A549 (cell line): ENCODE measurements at regions not wholly inside any gene's neighbourhood (a gene's known extent, or its start where the extent isn't known, plus 50 kb on each side); places are given as distances from the start of the nearest gene placed in this dataset.

Experiments
- ATAC-seq, 2 experiments: fragments of 200-7000 bp in 1 of 2; fragments of >200 bp in 1 of 2; cut with Nextera tagmentation in 1 of 2; cut with Tn5 transposase in 1 of 2; 3 replicates each; pipeline versions ENCODE4 v1.8.0 to v1.9.1; 2018 to 2020; ENCODE audit warnings: mild to moderate bottlenecking in 1 of 2, moderate library complexity in 1 of 2
- CTCF ChIA-PET: fragments of 300-600 bp; sonication (Branson Sonifier 250); formaldehyde crosslinking; extraction: SDS; loops from one replicate; lab custom pipeline; 2021; ENCODE audit warnings: antibody characterized with exemption, inconsistent platforms; lab: Yijun Ruan, JAX
- POLR2A ChIA-PET: fragments of 350-600 bp; formaldehyde crosslinking; extraction: SDS; loops from one replicate; lab custom pipeline; 2021; ENCODE audit warnings: antibody characterized with exemption, inconsistent platforms; lab: Yijun Ruan, JAX
- DNase-seq, 2 experiments: peaks; one replicate each; pipeline versions ENCODE4 v3.0.0 to v3.0.0-alpha.2; 2011 to 2016; ENCODE audit warnings: low read depth in 1 of 2, low spot score in 1 of 2
- FAIRE-seq: peaks from 2 replicates; lab custom pipeline; 2011; peaks lifted over from hg19 to GRCh38; lab: Jason Lieb, UNC
- H3K27ac ChIP-seq, 2 experiments: fragments of >200 bp; sonication (Bioruptor Twin); formaldehyde crosslinking; 3 replicates each; pipeline ENCODE4 v1.5.1; 2016 to 2017
- H3K4me1 ChIP-seq: fragments of >200 bp; sonication (Bioruptor Twin); formaldehyde crosslinking; 3 replicates; pipeline ENCODE4 v1.6.1; 2016
- H3K4me2 ChIP-seq: fragments of >200 bp; sonication (Bioruptor Twin); formaldehyde crosslinking; 3 replicates; pipeline ENCODE4 v1.6.1; 2016
- H3K4me3 ChIP-seq: fragments of >200 bp; sonication (Bioruptor Twin); formaldehyde crosslinking; 3 replicates; pipeline ENCODE4 v1.5.1; 2016
- H3K9me3 ChIP-seq: fragments of >200 bp; sonication (Bioruptor Twin); formaldehyde crosslinking; 3 replicates; pipeline ENCODE4 v1.6.1; 2016
- BHLHE40 ChIP-seq: IDR thresholded peaks from 2 replicates; pipeline ENCODE4 v1.6.1; 2012; ENCODE audit warnings: low read depth, low read length, inconsistent platforms
- CEBPB ChIP-seq, 2 experiments: fragments of >200 bp in 1 of 2; sonication (Bioruptor Twin) in 1 of 2; formaldehyde crosslinking in 1 of 2; IDR thresholded peaks; 2 replicates each; pipeline ENCODE4 v1.6.1; 2012 to 2016
- EHF ChIP-seq: fragments of 250-450 bp; sonication (Bioruptor Pico); IDR thresholded peaks from 2 replicates; pipeline ENCODE4 v1.5.0; 2020; ENCODE audit warnings: mild to moderate bottlenecking
- EHMT2 ChIP-seq: fragments of 200-600 bp; sonication (generic); IDR thresholded peaks from 2 replicates; pipeline ENCODE4 v1.6.1; 2016; ENCODE audit warnings: antibody characterized with exemption, low read depth, mild to moderate bottlenecking, moderate library complexity
- EP300 ChIP-seq, 2 experiments: fragments of >200 bp; sonication (Bioruptor Twin); formaldehyde crosslinking; IDR thresholded peaks; 2 replicates in 1 of 2; 3 replicates in 1 of 2; pipeline ENCODE4 v1.6.1; 2016 to 2017
- HEYL ChIP-seq: fragments of 250-450 bp; sonication (Bioruptor Pico); IDR thresholded peaks from 2 replicates; pipeline ENCODE4 v1.8.0; 2021; ENCODE audit warnings: mild to moderate bottlenecking, moderate library complexity
- HOXA7 ChIP-seq: fragments of 250-450 bp; sonication (Bioruptor Pico); IDR thresholded peaks from 2 replicates; pipeline ENCODE4 v1.5.0; 2020; ENCODE audit warnings: mild to moderate bottlenecking, moderate library complexity
- HOXB13 ChIP-seq: fragments of 250-450 bp; sonication (Bioruptor Pico); IDR thresholded peaks from 2 replicates; pipeline ENCODE4 v1.5.0; 2020; ENCODE audit warnings: low read depth, mild to moderate bottlenecking, moderate library complexity
- HOXB5 ChIP-seq: fragments of 250-450 bp; sonication (Bioruptor Pico); IDR thresholded peaks from 2 replicates; pipeline ENCODE4 v1.5.0; 2020; ENCODE audit warnings: mild to moderate bottlenecking, moderate library complexity
- KDM1A ChIP-seq: fragments of 200-600 bp; sonication (generic); IDR thresholded peaks from 2 replicates; pipeline ENCODE4 v1.6.1; 2016; ENCODE audit warnings: low read depth, mild to moderate bottlenecking
- KDM5A ChIP-seq: fragments of 200-600 bp; sonication (generic); IDR thresholded peaks from 2 replicates; pipeline ENCODE4 v1.6.1; 2016; ENCODE audit warnings: antibody characterized with exemption, mild to moderate bottlenecking
- MAFK ChIP-seq: fragments of 450-650 bp; IDR thresholded peaks from 2 replicates; pipeline ENCODE4 v1.6.1; 2014; ENCODE audit not compliant: partially characterized antibody
- MAZ ChIP-seq: fragments of 150-350 bp; IDR thresholded peaks from 2 replicates; pipeline ENCODE4 v1.6.1; 2014; ENCODE audit warnings: antibody characterized with exemption, low read depth, low read length, borderline replicate concordance
- NFE2L2 ChIP-seq: fragments of 150-350 bp; conservative IDR thresholded peaks from 2 replicates; pipeline ENCODE4 v1.6.1; 2014; ENCODE audit warnings: low read length
- NPAS2 ChIP-seq: fragments of 250-450 bp; sonication (Bioruptor Pico); IDR thresholded peaks from 2 replicates; pipeline ENCODE4 v1.8.0; 2022; ENCODE audit warnings: mild to moderate bottlenecking, moderate library complexity, borderline replicate concordance
- NR3C1 ChIP-seq: fragments of >200 bp; sonication (Bioruptor Twin); formaldehyde crosslinking; IDR thresholded peaks from 3 replicates; pipeline ENCODE4 v1.6.1; 2017
- PHF8 ChIP-seq: fragments of 200-600 bp; sonication (generic); IDR thresholded peaks from 2 replicates; pipeline ENCODE4 v1.6.1; 2016; ENCODE audit warnings: low read depth, mild to moderate bottlenecking, antibody characterized with exemption, moderate library complexity, borderline replicate concordance
- POLR2AphosphoS2 ChIP-seq: conservative IDR thresholded peaks from 2 replicates; pipeline ENCODE4 v1.6.1; 2012; ENCODE audit warnings: low read length, improper control_type of control experiment, inconsistent platforms
- SREBF2 ChIP-seq: fragments of 450-650 bp; IDR thresholded peaks from 2 replicates; pipeline ENCODE4 v1.6.1; 2014; ENCODE audit warnings: mild to moderate bottlenecking, moderate library complexity
- TFCP2L1 ChIP-seq: fragments of 250-450 bp; sonication (Bioruptor Pico); IDR thresholded peaks from 2 replicates; pipeline ENCODE4 v1.5.0; 2021; ENCODE audit warnings: mild to moderate bottlenecking
- TP53 ChIP-seq: fragments of 250-450 bp; sonication (Bioruptor Pico); IDR thresholded peaks from 2 replicates; pipeline ENCODE4 v1.5.0; 2021; ENCODE audit warnings: mild to moderate bottlenecking, moderate library complexity
- WGBS: methylation state at CpG from one replicate; pipeline ENCODE4 v1.1.6; 2017; ENCODE audit errors: missing lambda C conversion rate; 5-methylcytosine and 5-hydroxymethylcytosine counted together
- TF ChIP-seq, protein P1 (sequence below): fragments of 450-650 bp; IDR thresholded peaks from 2 replicates; pipeline ENCODE4 v1.6.1; 2014; ENCODE audit warnings: antibody characterized with exemption
- TF ChIP-seq, protein P2 (sequence below): fragments of >200 bp; sonication (Bioruptor Twin); formaldehyde crosslinking; IDR thresholded peaks from 3 replicates; pipeline ENCODE4 v1.6.1; 2016
- TF ChIP-seq, protein P3 (sequence below): fragments of >200 bp; sonication (Bioruptor Twin); formaldehyde crosslinking; IDR thresholded peaks from 2 replicates; pipeline ENCODE4 v1.6.1; 2016

DNA sequence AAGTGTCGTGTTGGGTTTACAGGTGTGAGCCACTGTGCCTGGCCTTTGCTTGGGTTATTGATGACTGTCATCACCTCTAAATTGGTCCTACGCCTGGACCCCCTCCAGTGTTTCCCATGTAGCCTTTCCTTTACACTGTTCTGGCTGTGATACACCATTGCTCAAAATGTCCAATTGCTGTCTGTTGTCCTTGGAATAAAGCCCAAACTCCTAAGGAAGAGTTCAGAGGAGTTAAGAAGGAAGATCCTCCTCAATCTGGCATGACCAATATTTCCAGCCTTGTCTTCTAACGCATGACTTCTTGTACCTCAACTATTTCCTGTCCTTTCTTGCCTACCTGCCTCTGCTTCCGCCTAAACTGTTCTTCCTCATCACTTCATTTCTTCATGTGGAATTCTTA lies 113.1 kb downstream of the POLR2M start:
- H3K4me3 ChIP-seq, result no peak overlapping the region
- DNase-seq, result no peak
- no peak for FAIRE-seq
- no peak overlapping the region for H3K4me2 ChIP-seq
- CTCF ChIA-PET, result interaction anchor here (0.8 kb wide), 2 partner anchors 10 to 41 kb away, joined by 3 read pairs; no protein-coding TSS in a partner anchor
- WGBS, result 26% methylated on average over 4 of the region's 4 CpGs
- H3K9me3 ChIP-seq, result no peaks in the 10 kb centered on the region; the same call in 2 of the 3 replicates
- no peak for ATAC-seq
- H3K27ac ChIP-seq, result no peak overlapping the region
- no peaks in the 10 kb centered on the region for H3K4me1 ChIP-seq
- POLR2A ChIA-PET, result no interaction called here
- TF ChIP-seq POLR2AphosphoS2, result no peak
- no peak for TF ChIP-seq NPAS2 (CRISPR knock-in tag)
- no peak for TF ChIP-seq NFE2L2
- TF ChIP-seq HOXA7 (CRISPR knock-in tag), result no peak
- no peak for TF ChIP-seq HEYL (CRISPR knock-in tag)
- TF ChIP-seq CEBPB (IDR thresholded peaks at IDR 0.05), result no peak
- TF ChIP-seq EHF (CRISPR knock-in tag), result no peak
- no peak for TF ChIP-seq MAZ
- TF ChIP-seq, protein P1, sequence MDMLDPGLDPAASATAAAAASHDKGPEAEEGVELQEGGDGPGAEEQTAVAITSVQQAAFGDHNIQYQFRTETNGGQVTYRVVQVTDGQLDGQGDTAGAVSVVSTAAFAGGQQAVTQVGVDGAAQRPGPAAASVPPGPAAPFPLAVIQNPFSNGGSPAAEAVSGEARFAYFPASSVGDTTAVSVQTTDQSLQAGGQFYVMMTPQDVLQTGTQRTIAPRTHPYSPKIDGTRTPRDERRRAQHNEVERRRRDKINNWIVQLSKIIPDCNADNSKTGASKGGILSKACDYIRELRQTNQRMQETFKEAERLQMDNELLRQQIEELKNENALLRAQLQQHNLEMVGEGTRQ, result no peak
- TF ChIP-seq EP300 (IDR thresholded peaks at IDR 0.05), result no peak
- no peak for TF ChIP-seq EHMT2
- TF ChIP-seq, protein P2, sequence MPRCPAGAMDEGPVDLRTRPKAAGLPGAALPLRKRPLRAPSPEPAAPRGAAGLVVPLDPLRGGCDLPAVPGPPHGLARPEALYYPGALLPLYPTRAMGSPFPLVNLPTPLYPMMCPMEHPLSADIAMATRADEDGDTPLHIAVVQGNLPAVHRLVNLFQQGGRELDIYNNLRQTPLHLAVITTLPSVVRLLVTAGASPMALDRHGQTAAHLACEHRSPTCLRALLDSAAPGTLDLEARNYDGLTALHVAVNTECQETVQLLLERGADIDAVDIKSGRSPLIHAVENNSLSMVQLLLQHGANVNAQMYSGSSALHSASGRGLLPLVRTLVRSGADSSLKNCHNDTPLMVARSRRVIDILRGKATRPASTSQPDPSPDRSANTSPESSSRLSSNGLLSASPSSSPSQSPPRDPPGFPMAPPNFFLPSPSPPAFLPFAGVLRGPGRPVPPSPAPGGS, result no peak
- TF ChIP-seq, protein P3, sequence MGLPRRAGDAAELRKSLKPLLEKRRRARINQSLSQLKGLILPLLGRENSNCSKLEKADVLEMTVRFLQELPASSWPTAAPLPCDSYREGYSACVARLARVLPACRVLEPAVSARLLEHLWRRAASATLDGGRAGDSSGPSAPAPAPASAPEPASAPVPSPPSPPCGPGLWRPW, result no peak
- TF ChIP-seq BHLHE40, result no peak

- DNase-seq (no peak), FAIRE-seq (no peak), ATAC-seq (no peak)
- H3K27ac ChIP-seq, result no peak overlapping the region
- ChIA-PET CTCF (interaction anchor here (0.8 to 1.3 kb wide), 2 partner anchors 10 to 251 kb away, joined by 3 read pairs; no protein-coding TSS in a partner anchor), POLR2A (no interaction called here)
- TF ChIP-seq MAFK, result no peak
- no peak for TF ChIP-seq KDM1A
- TF ChIP-seq, protein P3, result no peak
- no peak for TF ChIP-seq TFCP2L1 (CRISPR knock-in tag)
- no peak for TF ChIP-seq MAZ
- no peak for TF ChIP-seq HOXB5 (CRISPR knock-in tag)
- no peak for TF ChIP-seq HEYL (CRISPR knock-in tag)
- no peak for TF ChIP-seq PHF8
- TF ChIP-seq KDM5A, result no peak
- no peak for TF ChIP-seq NR3C1
- no peak for TF ChIP-seq EHF (CRISPR knock-in tag)
- TF ChIP-seq SREBF2, result no peak
- TF ChIP-seq TP53, result no peak
- no peaks in the 10 kb centered on the region for H3K9me3 ChIP-seq
- no peak overlapping the region for H3K4me3 ChIP-seq
- no peaks in the 10 kb centered on the region for H3K4me1 ChIP-seq
- H3K4me2 ChIP-seq, result no peak overlapping the region
- WGBS, result 0% methylated on average over 2 of the region's 2 CpGs
Observed at GRCh38 chr15:57820119-57820518, 113.6 kb downstream of the POLR2M start.

GRCh38 chr15:57821826-57822225 lies 115.3 kb downstream of the POLR2M start:
- DNase-seq, result no peak
- no peak overlapping the region for H3K27ac ChIP-seq
- peak; percentile 23 for FAIRE-seq
- no peak overlapping the region for H3K4me3 ChIP-seq
- POLR2A ChIA-PET, result no interaction called here
- ATAC-seq, result no peak
- CTCF ChIA-PET, result no interaction called here
- H3K4me1 ChIP-seq, result no peaks in the 10 kb centered on the region
- WGBS, result 9% methylated on average over 2 of the region's 2 CpGs
- H3K9me3 ChIP-seq, result no peaks in the 10 kb centered on the region
- TF ChIP-seq HOXB13, result no peak
- TF ChIP-seq BHLHE40, result no peak
- no peak for TF ChIP-seq TP53
- no peak overlapping the region for H3K4me2 ChIP-seq
